ENCODE measurements at regions not wholly inside any gene's neighbourhood (a gene's known extent, or its start where the extent isn't known, plus 50 kb on each side); places are given as distances from the start of the nearest gene placed in this dataset. TPM values are rescaled to one million over a fixed set of nuclear protein-coding genes. Genes with fewer than 3 reads are reported as not detected.

Small RNAs in the stretch of these regions (small RNA-seq; reads per million reads assigned to genes)
- gene MRPS36P5 (not detected), gene RPS27P21 (not detected)
